HL-60 (cell line): ENCODE measurements at regions not wholly inside any gene's neighbourhood (a gene's known extent, or its start where the extent isn't known, plus 50 kb on each side); places are given as distances from the start of the nearest gene placed in this dataset.

Experiments used
- DNase-seq, 2 experiments: peaks; one replicate each; pipeline ENCODE4 v3.0.0-alpha.2; 2010 to 2020; ENCODE audit warnings: low read depth in 1 of 2, low spot score in 1 of 2
- H3K27ac ChIP-seq: fragments of 250-450 bp; sonication (Bioruptor Pico); replicated peaks from 2 replicates; pipeline ENCODE4 v1.5.1; 2020; ENCODE audit warnings: mild to moderate bottlenecking, moderate library complexity
- H3K27me3 ChIP-seq: fragments of 250-450 bp; sonication (Bioruptor Pico); 2 replicates; pipeline ENCODE4 v1.5.1; 2021; ENCODE audit warnings: mild to moderate bottlenecking, moderate library complexity; ENCODE audit not compliant: insufficient read depth, poor library complexity, severe bottlenecking
- H3K4me3 ChIP-seq: replicated peaks from 2 replicates; pipeline ENCODE4 v1.5.1; 2011; ENCODE audit warnings: mild to moderate bottlenecking, control low read depth, low read length; ENCODE audit not compliant: insufficient read depth
- CTCF ChIP-seq: IDR thresholded peaks from one replicate; pipeline ENCODE4 v1.5.1; 2011; ENCODE audit warnings: low read length, control low read depth, inconsistent platforms; ENCODE audit not compliant: insufficient read depth
- GABPA ChIP-seq: IDR thresholded peaks from 2 replicates; pipeline ENCODE4 v1.6.1; 2012; ENCODE audit warnings: low read depth
- POLR2AphosphoS5 ChIP-seq: IDR thresholded peaks from 2 replicates; pipeline ENCODE4 v1.6.1; 2012; ENCODE audit warnings: low read depth
- SPI1 ChIP-seq: IDR thresholded peaks from 2 replicates; pipeline ENCODE4 v1.6.1; 2012; ENCODE audit warnings: low read depth, mild to moderate bottlenecking, borderline replicate concordance
- TF ChIP-seq, protein P1 (sequence below): IDR thresholded peaks from 2 replicates; pipeline ENCODE4 v1.6.1; 2012; ENCODE audit warnings: low read depth; ENCODE audit not compliant: insufficient replicate concordance

DNA sequence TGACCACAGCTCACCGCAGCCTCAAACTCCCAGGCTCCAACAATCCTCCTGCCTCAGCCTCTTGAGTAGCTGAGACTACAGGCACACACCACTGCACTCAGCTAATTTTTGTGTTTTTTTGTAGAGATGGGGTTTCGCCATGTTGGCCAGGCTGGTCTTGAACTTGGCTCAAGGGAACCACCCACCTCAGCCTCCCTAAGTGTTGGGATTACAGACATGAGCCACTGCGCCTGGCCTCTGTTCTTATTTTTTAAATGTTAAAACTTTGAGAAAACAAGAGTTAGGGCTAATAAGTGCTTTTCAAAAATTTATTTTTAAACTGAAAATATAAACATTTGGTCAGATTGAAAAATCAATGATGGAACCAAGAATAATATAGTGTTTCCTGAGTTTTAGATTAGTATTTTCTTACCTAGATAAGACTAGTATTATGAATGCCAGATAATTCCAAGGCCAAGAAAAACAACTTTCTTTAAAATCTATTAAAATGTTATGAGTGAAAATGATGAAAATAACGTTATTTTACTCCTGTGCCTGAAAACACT lies 66.2 kb upstream of the S1PR1 start:
- TF ChIP-seq CTCF (no peak), GABPA (no peak), POLR2AphosphoS5 (no peak), SPI1 (no peak)
- TF ChIP-seq, protein P1, sequence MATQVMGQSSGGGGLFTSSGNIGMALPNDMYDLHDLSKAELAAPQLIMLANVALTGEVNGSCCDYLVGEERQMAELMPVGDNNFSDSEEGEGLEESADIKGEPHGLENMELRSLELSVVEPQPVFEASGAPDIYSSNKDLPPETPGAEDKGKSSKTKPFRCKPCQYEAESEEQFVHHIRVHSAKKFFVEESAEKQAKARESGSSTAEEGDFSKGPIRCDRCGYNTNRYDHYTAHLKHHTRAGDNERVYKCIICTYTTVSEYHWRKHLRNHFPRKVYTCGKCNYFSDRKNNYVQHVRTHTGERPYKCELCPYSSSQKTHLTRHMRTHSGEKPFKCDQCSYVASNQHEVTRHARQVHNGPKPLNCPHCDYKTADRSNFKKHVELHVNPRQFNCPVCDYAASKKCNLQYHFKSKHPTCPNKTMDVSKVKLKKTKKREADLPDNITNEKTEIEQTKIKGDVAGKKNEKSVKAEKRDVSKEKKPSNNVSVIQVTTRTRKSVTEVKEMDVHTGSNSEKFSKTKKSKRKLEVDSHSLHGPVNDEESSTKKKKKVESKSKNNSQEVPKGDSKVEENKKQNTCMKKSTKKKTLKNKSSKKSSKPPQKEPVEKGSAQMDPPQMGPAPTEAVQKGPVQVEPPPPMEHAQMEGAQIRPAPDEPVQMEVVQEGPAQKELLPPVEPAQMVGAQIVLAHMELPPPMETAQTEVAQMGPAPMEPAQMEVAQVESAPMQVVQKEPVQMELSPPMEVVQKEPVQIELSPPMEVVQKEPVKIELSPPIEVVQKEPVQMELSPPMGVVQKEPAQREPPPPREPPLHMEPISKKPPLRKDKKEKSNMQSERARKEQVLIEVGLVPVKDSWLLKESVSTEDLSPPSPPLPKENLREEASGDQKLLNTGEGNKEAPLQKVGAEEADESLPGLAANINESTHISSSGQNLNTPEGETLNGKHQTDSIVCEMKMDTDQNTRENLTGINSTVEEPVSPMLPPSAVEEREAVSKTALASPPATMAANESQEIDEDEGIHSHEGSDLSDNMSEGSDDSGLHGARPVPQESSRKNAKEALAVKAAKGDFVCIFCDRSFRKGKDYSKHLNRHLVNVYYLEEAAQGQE, result no peak
- no peaks in the 10 kb centered on the region for H3K27me3 ChIP-seq
- no peak overlapping the region for H3K27ac ChIP-seq
- H3K4me3 ChIP-seq, result no peak overlapping the region
- no peak for DNase-seq

DNA sequence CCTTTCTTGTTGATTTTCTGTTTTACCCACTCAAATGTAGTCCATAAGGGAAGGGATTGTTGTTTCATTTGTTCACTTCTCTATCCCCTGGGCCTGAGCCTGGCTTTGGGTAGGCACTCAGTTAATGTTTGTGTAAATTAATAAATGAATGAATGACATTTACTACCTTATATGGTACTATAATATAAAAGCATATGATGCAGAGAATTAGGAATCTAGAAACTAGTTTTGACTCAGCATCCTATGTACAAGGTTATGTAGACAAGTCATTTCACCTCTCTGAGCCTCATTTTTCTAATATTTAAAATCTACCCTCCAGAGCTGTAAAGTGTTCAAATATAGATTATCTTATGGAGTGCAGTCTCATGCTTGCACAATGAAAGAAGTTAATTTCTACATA lies 68.9 kb upstream of the S1PR1 start:
- DNase-seq, result no peak
- Histone ChIP-seq H3K27me3 (no peaks in the 10 kb centered on the region), H3K27ac (no peak overlapping the region), H3K4me3 (no peak overlapping the region)
- no peak for TF ChIP-seq SPI1
- no peak for TF ChIP-seq POLR2AphosphoS5
- no peak for TF ChIP-seq GABPA
- TF ChIP-seq, protein P1, result no peak
- TF ChIP-seq CTCF, result no peak

- H3K27me3 ChIP-seq, result no peaks in the 10 kb centered on the region
- H3K27ac ChIP-seq, result no peak overlapping the region
- TF ChIP-seq POLR2AphosphoS5, result no peak
- TF ChIP-seq, protein P1, result no peak
- TF ChIP-seq CTCF, result no peak
- no peak for TF ChIP-seq SPI1
- TF ChIP-seq GABPA, result no peak
- no peak for DNase-seq
- no peak overlapping the region for H3K4me3 ChIP-seq
These were observed 70.2 kb upstream of the S1PR1 start for GRCh38 chr1:101166583-101167120.
